AG09319 (cell line): ENCODE measurements at regions not wholly inside any gene's neighbourhood (a gene's known extent, or its start where the extent isn't known, plus 50 kb on each side); places are given as distances from the start of the nearest gene placed in this dataset.

Experiments used
- DNase-seq: peaks from one replicate; pipeline ENCODE4 v3.0.0-alpha.2; 2010; ENCODE audit warnings: low read depth; ENCODE audit errors: extremely low read depth
- TF ChIP-seq, protein P1 (sequence below): IDR thresholded peaks from 2 replicates; pipeline ENCODE4 v1.5.1; 2011; ENCODE audit warnings: low read depth, mild to moderate bottlenecking, inconsistent platforms, low read length, moderate library complexity

DNA sequence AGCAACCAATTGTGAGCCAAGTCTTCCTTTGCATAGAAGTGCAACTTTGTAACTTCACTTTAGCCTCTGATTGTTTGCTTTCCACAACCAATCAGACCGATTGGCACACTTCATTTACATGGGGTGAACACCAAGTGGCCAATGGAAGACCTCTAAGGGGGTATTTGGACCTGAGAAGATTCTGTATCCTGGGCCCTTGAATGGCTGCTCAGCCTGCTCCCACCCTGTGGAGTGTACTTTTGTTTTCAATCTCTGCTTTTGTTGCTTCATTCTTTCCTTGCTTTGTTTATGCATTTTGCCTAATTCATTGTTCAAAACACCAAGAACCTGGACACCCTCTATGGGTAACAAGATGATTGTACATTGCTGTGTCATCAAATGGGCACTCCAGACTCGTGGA lies 385.7 kb upstream of the NRP1 start:
- TF ChIP-seq, protein P1, sequence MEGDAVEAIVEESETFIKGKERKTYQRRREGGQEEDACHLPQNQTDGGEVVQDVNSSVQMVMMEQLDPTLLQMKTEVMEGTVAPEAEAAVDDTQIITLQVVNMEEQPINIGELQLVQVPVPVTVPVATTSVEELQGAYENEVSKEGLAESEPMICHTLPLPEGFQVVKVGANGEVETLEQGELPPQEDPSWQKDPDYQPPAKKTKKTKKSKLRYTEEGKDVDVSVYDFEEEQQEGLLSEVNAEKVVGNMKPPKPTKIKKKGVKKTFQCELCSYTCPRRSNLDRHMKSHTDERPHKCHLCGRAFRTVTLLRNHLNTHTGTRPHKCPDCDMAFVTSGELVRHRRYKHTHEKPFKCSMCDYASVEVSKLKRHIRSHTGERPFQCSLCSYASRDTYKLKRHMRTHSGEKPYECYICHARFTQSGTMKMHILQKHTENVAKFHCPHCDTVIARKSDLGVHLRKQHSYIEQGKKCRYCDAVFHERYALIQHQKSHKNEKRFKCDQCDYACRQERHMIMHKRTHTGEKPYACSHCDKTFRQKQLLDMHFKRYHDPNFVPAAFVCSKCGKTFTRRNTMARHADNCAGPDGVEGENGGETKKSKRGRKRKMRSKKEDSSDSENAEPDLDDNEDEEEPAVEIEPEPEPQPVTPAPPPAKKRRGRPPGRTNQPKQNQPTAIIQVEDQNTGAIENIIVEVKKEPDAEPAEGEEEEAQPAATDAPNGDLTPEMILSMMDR: no peak
- no peak for DNase-seq

DNA sequence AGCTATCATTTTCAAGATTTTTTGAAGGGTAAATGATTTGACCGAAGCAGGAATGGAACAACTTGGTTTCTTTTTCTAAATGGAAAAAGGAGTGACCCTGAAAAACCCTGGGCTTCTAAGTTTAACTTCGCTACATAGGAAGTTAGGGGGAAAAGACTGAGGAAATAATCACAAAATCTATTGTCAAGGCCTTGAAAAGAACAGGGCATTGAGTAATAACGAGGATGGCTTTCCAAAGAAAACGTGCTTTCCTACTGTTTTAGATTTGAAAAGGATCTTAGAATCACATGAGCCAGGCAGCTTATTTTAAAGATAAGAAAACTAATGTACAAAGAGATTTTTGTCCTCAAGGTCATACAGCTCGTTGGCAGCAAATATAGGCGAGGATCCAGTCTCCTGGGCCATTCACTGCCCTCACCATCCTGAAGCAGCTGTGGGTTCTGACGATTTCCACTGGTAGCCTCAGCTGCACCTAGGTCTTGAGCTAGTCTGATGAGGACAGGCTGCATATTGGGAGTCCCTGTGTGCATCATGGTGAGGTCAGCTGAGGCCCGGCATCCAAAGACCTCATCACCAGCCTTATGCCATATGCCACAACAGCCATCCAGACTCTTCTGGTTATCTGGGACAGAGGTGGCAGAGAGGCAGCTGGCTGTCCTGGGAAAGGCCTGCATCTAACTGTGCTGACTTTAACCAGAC lies 384.7 kb upstream of the NRP1 start:
- TF ChIP-seq, protein P1: no peak
- DNase-seq: no peak

DNA sequence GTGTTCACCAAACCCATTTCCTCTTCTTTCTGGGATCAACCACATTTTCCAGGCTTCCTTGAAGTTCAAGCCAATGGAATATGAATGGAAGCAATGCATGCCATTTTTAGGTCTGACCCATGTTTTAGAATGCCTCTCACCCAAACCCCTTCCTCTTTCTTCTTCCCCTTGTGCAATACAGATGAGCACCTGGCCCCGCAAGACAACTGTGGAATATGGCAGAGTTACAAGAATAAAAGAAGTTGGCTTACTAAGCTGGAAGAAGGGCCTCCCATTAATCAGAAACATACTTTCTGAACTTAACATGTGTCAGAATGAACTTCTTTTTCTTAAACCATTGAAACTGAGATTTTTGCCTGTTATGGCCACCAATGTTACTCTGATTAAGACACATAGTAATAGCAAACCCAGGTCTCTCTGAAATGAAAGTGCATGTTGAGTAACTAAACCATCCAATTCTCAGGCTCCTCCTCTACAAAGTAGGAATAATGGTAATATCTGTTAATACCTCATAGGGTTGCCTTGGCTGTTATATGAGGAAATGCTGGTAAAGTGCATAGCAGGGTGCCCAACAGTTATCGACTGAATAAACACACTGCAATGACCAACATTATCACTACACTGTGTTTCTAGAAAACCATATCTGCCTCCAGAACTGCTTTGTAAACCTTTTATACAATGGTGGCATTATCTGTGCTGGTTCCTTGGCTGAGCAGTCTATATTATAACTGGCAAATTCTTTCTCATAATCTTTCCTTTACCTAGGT lies 382.2 kb upstream of the NRP1 start:
- DNase-seq: no peak
- TF ChIP-seq, protein P1: no peak

DNA sequence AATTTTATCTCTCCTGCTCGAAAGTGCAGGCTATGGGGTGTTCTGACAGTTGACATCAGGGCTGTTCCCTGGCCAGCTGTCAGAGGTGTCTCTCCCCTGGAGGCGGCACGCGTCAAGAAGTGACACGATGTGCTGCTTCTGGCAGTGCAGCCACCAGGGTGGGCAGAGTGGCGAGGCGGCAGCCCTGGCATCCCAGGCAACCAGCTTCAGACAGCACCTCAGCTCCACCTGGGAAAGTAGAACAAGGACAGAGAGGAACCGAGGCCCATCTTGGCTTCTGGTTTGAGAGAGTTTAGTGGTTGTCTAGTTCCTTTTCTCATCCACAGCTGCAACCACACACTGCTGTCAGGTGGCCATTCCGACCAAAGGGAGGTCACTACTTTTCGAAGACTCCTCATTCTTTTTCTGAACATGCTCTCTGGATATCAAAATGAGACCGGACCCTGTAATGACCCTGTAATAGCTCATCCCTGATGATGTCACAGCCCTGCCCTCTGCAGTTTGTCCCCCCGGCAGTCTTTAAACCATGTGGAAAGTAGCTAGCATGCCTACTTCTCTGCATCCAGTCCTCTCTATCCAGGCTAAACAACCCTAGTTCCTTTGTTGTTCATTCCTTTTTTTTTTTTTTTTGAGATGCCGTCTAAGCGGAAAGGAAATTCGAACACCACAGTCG lies 381.0 kb upstream of the NRP1 start:
- no peak for DNase-seq
- TF ChIP-seq, protein P1: no peak

DNA sequence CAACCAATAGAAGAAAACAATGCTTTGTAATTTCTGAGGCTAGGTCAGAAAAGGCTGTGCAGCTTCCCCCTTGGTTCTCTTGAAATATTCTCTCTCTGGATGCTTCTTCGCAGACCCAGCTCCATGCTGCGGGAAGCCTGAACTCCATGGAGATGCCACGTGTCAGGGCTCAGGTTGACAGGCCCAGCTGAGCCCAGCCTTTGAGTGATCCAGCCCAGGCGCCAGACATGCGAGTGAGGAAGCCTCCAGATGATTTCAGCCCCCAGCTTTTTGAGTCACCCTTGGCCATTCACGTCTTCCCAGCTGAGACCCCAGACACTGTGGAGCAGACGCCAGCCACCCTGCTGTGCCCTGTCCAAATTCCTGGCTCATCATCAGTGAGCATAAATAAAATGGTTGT lies 378.4 kb upstream of the NRP1 start:
- no peak for DNase-seq
- TF ChIP-seq, protein P1: no peak

DNA sequence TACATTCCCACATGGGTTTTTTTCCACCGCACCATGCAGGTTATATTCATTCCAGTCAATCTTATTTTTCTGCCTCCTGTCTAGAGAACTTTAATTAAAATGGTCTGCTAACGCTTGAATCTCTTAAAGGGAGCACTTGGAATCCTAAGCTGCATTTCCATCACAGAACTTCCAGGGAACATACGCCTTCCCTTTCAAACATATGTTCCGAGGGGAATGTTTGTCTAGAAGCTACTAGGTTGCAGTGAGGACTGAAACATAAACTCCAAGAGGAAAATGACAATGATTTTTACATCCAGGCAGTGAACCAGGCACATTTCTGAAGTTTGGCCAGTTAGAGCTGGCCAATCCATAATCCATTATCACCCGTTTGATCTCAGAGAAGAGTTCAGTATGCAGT lies 375.5 kb upstream of the NRP1 start:
- TF ChIP-seq, protein P1: no peak
- no peak for DNase-seq
